HG02678 (cell line): ENCODE measurements at regions not wholly inside any gene's neighbourhood (a gene's known extent, or its start where the extent isn't known, plus 50 kb on each side); places are given as distances from the start of the nearest gene placed in this dataset.

Experiments used
- ATAC-seq: cut with Tn5 transposase; IDR thresholded peaks from one replicate; pipeline ENCODE4 v1.9.1; 2021; ENCODE audit warnings: mild to moderate bottlenecking, moderate library complexity; ENCODE audit not compliant: unreplicated experiment

DNA sequence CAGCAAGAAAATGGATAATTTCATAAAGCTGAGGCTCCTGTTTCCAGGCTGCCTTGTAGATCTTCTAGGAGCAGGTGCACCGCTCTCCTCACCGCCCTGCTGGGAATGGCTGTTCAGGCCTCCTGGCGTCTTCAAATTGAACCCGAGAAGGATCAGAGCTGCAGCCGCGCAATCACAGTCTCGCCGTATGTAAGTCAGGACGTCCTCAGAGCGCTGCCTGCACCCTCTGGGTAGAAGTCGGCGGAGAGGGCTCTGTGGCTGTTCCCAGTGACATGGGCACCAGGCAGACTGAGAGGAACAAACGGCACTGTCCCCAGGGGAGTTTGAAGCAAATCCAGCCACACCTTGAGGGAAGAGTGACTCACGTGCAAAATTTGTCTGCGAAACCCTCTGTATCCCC lies 476.9 kb downstream of the TCERG1L start:
- no peak for ATAC-seq

DNA sequence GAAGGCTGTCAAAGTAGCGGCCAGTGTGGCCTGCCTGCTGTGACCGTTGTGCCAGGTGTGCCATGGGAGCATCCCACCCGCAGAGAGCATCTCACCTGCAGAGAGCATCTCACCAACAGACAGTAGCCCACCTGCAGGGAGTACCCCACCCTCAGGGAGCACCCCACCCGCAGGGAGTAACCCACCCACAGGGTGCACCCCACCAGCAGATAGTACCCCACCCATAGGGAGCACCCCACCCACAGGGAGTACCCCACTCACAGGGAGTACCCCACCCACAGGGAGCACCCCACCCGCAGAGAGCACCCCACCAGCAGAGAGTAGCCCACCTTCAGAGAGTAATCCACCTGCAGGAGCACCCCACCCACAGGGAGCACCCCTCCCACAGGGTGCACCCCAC lies 476.5 kb downstream of the TCERG1L start:
- ATAC-seq: no peak

GRCh38 chr10:130836344-130836743 lies 475.2 kb downstream of the TCERG1L start:
- no peak for ATAC-seq

GRCh38 chr10:130843051-130843653 lies 468.4 kb downstream of the TCERG1L start:
- no peak for ATAC-seq

- ATAC-seq: no peak
These were observed 467.2 kb downstream of the TCERG1L start for GRCh38 chr10:130844310-130844709.

- no peak for ATAC-seq
These were observed 464.4 kb downstream of the TCERG1L start for GRCh38 chr10:130847170-130847569.

GRCh38 chr10:130848855-130849254 lies 462.7 kb downstream of the TCERG1L start:
- ATAC-seq: no peak

- no peak for ATAC-seq
These were observed 457.4 kb downstream of the TCERG1L start for GRCh38 chr10:130854151-130854550.

GRCh38 chr10:130857631-130858295 lies 453.8 kb downstream of the TCERG1L start:
- no peak for ATAC-seq

GRCh38 chr10:130858626-130859025 lies 452.9 kb downstream of the TCERG1L start:
- ATAC-seq: no peak

DNA sequence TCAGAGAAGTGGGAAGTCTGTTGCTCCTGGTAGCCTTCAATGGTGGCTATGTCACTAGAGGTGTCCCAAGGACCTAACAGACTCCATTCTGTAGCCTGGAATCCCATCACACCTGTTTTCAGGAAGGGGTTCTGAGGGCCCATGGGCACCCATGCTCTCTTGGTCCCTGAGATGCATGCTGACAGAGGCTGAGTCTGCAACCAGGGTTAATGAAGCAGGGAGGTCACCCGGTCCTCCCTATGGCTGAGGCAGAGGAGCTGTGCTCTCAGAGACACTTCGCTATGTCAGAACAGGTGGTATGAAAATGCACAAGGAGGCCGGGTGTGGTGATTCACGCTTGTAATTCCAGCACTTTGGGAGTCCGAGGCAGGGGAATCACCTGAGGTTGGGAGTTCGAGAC lies 452.1 kb downstream of the TCERG1L start:
- no peak for ATAC-seq

GRCh38 chr10:130862122-130862521 lies 449.4 kb downstream of the TCERG1L start:
- ATAC-seq: no peak

DNA sequence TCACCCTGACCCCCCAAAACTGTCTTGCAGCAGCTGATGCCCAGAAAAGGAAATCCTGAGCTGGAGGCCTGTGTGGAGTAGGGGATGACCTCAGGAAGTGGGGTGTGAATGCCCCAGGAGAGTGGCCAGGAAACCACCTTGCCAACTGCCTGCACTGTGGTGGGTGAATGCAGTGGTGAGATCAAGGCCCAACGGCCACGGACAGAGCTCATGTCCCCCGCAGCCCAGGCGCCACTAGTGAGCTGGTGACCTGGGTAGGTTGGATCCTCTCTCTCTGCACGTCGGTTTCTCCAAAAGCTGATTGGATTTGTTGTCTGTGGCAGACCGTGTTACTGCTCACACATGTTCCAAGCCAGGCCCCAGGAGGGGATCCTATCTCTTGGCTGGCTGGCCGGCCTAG lies 448.9 kb downstream of the TCERG1L start:
- ATAC-seq: no peak

GRCh38 chr10:130863044-130863443 lies 448.5 kb downstream of the TCERG1L start:
- ATAC-seq: no peak

GRCh38 chr10:130864961-130865818 lies 446.3 kb downstream of the TCERG1L start:
- ATAC-seq: no peak

DNA sequence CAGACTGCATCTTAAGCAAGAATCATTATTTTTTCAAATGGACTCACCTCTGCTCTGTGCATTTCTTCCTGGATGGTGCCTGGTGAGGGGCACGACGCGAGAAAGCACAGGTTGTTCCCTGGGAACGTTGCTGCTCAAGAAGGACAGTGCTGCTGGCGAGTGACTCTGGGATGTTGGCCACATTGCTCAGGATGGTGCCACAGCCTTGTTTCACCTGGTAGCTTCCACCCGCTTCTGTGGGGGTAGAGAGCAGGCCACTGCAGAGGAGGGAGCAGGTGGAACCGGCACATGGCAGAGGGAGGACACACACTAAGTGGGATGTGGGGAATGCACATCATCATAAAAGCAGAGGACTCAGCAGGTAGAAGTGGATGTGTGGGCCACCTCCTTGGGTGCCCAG lies 444.7 kb downstream of the TCERG1L start:
- ATAC-seq: no peak

DNA sequence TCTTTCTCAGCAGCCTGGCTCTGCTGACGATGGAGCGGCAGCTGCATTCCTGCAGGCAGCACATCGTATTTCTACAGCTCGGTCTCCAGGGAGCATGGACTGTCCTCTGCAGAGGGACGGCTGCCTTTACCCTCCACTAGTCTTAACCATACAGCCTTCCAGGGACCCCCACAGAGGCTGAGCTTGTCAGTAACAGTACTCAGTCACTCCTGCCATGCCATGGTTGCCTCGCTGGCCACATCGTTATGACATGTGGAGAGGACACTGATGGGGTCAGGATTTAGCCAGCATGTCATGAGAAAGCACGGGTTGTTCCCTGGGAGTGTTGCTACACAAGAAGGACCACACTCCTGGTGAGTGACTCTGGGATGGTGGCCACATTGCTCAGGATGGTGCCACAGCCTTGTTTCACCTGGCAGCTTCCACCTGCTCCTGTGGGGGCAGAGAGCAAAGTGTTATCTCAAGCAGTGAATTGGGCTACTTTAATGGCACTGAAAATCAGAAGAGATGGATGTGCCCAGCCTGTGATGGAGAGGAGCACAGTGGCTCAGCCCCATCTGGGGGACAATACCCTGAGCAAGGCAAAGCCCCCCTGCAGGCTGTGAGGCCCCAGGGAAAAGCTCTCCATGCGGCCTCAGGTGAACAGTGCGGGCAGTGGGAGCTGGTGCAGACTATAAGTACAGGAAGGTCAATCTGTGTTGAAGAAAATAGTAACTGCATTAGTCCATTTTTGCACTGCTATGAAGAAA lies 443.9 kb downstream of the TCERG1L start:
- ATAC-seq: no peak

DNA sequence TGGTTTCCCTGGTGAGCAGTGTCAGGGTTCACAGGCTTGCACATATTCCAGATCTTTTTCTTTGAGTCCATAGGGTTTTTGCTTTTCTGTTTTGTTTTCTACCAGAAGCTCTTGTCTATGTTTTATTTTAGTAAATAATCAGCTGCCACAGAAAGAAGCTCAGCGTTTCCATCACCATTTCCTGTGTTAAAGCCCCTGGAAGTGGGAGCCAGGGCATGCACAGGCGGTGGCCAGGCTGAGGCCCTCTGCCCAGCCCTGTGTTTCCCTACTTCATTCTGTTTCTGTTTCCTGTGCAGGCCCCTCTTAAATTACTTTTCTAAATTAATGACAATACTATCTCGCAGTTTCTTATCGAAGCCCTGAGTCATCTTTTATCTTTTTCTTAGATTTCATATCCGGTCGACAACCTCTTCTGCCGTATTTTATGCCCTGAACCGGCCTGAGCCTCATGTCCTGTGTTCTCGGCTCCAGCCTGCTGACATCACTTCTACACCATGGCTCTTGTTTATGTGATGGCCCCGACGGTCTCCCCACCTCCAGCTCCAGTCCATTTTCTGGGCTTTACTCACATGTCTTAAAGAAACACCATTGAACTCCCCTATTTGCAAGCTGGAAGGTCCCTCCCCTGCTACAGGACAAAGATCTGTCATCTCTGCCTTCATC lies 442.2 kb downstream of the TCERG1L start:
- ATAC-seq: no peak

- no peak for ATAC-seq
These were observed 440.1 kb downstream of the TCERG1L start for GRCh38 chr10:130871406-130871805.

GRCh38 chr10:130873636-130874035 lies 437.9 kb downstream of the TCERG1L start:
- ATAC-seq: no peak

GRCh38 chr10:130875116-130875515 lies 436.4 kb downstream of the TCERG1L start:
- no peak for ATAC-seq
